ENCODE measurements at regions not wholly inside any gene's neighbourhood (a gene's known extent, or its start where the extent isn't known, plus 50 kb on each side); places are given as distances from the start of the nearest gene placed in this dataset.

- ATAC-seq (no peak), DNase-seq (no peak)
- Mint-ChIP-seq H3K9me3 (peaks cover 22% of the 10 kb centered on the region), H3K27me3 (ENCODE audit: low read depth) (peaks cover 5% of the 10 kb centered on the region), H3K36me3 (ENCODE audit: insufficient read depth) (peaks cover 2% of the 10 kb centered on the region), H3K4me1 (ENCODE audit: low read depth) (no peaks in the 10 kb centered on the region), H3K4me3 (no peak overlapping the region)
Measured at GRCh38 chr6:129778793-129779192, 68.8 kb upstream of the ARHGAP18 start.

- H3K4me1 Mint-ChIP-seq (ENCODE audit: low read depth), result peaks cover 2% of the 10 kb centered on the region
- DNase-seq, result no peak
- H3K36me3 Mint-ChIP-seq (ENCODE audit: insufficient read depth), result peaks cover 2% of the 10 kb centered on the region
- ATAC-seq, result no peak
- H3K27me3 Mint-ChIP-seq (ENCODE audit: low read depth), result peaks cover 5% of the 10 kb centered on the region
- no peak overlapping the region for H3K4me3 Mint-ChIP-seq
- peaks cover 16% of the 10 kb centered on the region for H3K9me3 Mint-ChIP-seq
Measured at GRCh38 chr6:129777371-129777770, 67.4 kb upstream of the ARHGAP18 start.

GRCh38 chr6:129776542-129777330 lies 66.8 kb upstream of the ARHGAP18 start:
- no peak for DNase-seq
- Mint-ChIP-seq H3K4me3 (no peak overlapping the region), H3K36me3 (ENCODE audit: insufficient read depth) (peaks cover 2% of the 10 kb centered on the region), H3K4me1 (ENCODE audit: low read depth) (peaks cover 2% of the 10 kb centered on the region), H3K27me3 (ENCODE audit: low read depth) (peaks cover 4% of the 10 kb centered on the region), H3K9me3 (peaks cover 16% of the 10 kb centered on the region)
- peak; percentile 25 to 37 for ATAC-seq

- Mint-ChIP-seq H3K4me3 (no peak overlapping the region), H3K9me3 (peaks cover 15% of the 10 kb centered on the region), H3K4me1 (ENCODE audit: low read depth) (peaks cover 2% of the 10 kb centered on the region), H3K27me3 (ENCODE audit: low read depth) (peaks cover 3% of the 10 kb centered on the region), H3K36me3 (ENCODE audit: insufficient read depth) (peaks cover 2% of the 10 kb centered on the region)
- DNase-seq, result peak; percentile 21
- ATAC-seq, result no peak
Measured at GRCh38 chr6:129774697-129775447, 64.9 kb upstream of the ARHGAP18 start.

- peaks cover 2% of the 10 kb centered on the region for H3K4me1 Mint-ChIP-seq (ENCODE audit: low read depth)
- H3K36me3 Mint-ChIP-seq (ENCODE audit: insufficient read depth), result no peaks in the 10 kb centered on the region
- ATAC-seq (no peak), DNase-seq (no peak)
- peaks cover 3% of the 10 kb centered on the region for H3K27me3 Mint-ChIP-seq (ENCODE audit: low read depth)
- H3K4me3 Mint-ChIP-seq, result no peak overlapping the region
- peaks cover 4% of the 10 kb centered on the region for H3K9me3 Mint-ChIP-seq
Measured at GRCh38 chr6:129773304-129773703, 63.3 kb upstream of the ARHGAP18 start.

- no peak overlapping the region for H3K4me3 Mint-ChIP-seq
- peaks cover 10% of the 10 kb centered on the region for H3K4me1 Mint-ChIP-seq (ENCODE audit: low read depth)
- ATAC-seq, result no peak
- no peak for DNase-seq
- no peaks in the 10 kb centered on the region for H3K9me3 Mint-ChIP-seq
- peaks cover 5% of the 10 kb centered on the region for H3K27me3 Mint-ChIP-seq (ENCODE audit: low read depth)
- H3K36me3 Mint-ChIP-seq (ENCODE audit: insufficient read depth), result no peaks in the 10 kb centered on the region
Measured at GRCh38 chr6:129771678-129772077, 61.7 kb upstream of the ARHGAP18 start.

GRCh38 chr6:129767776-129768485 lies 58.0 kb upstream of the ARHGAP18 start:
- Mint-ChIP-seq H3K36me3 (ENCODE audit: insufficient read depth) (no peaks in the 10 kb centered on the region), H3K9me3 (no peaks in the 10 kb centered on the region), H3K4me3 (peak overlapping the region; percentile 79), H3K27me3 (ENCODE audit: low read depth) (peaks cover 12% of the 10 kb centered on the region), H3K4me1 (ENCODE audit: low read depth) (peaks cover 11% of the 10 kb centered on the region)
- no peak for DNase-seq
- no peak for ATAC-seq

GRCh38 chr6:129766959-129767728 lies 57.2 kb upstream of the ARHGAP18 start:
- H3K9me3 Mint-ChIP-seq, result no peaks in the 10 kb centered on the region
- H3K27me3 Mint-ChIP-seq (ENCODE audit: low read depth), result peaks cover 15% of the 10 kb centered on the region
- peak; percentile 98 to 99 for ATAC-seq
- peak; percentile 49 for DNase-seq
- peaks cover 11% of the 10 kb centered on the region for H3K4me1 Mint-ChIP-seq (ENCODE audit: low read depth)
- peak overlapping the region; percentile 79 for H3K4me3 Mint-ChIP-seq
- no peaks in the 10 kb centered on the region for H3K36me3 Mint-ChIP-seq (ENCODE audit: insufficient read depth)

- DNase-seq (no peak), ATAC-seq (no peak)
- H3K9me3 Mint-ChIP-seq, result no peaks in the 10 kb centered on the region
- H3K36me3 Mint-ChIP-seq (ENCODE audit: insufficient read depth), result no peaks in the 10 kb centered on the region
- peaks cover 11% of the 10 kb centered on the region for H3K4me1 Mint-ChIP-seq (ENCODE audit: low read depth)
- H3K27me3 Mint-ChIP-seq (ENCODE audit: low read depth), result peaks cover 13% of the 10 kb centered on the region
- H3K4me3 Mint-ChIP-seq, result no peak overlapping the region
Measured at GRCh38 chr6:129764761-129765407, 54.9 kb upstream of the ARHGAP18 start.

GRCh38 chr6:129759796-129760605 lies 50.0 kb upstream of the ARHGAP18 start:
- Mint-ChIP-seq H3K9me3 (no peaks in the 10 kb centered on the region), H3K4me3 (no peak overlapping the region), H3K36me3 (ENCODE audit: insufficient read depth) (no peaks in the 10 kb centered on the region), H3K4me1 (ENCODE audit: low read depth) (no peaks in the 10 kb centered on the region), H3K27me3 (ENCODE audit: low read depth) (peaks cover 11% of the 10 kb centered on the region)
- ATAC-seq (no peak), DNase-seq (no peak)

Data from activated T-cell treated with anti-CD3 and anti-CD28 coated beads, Interleukin-2, amount 50 U/mL, for 4 hours (primary cell).